Right lobe of liver (tissue), 6 donors: ENCODE measurements at regions not wholly inside any gene's neighbourhood (a gene's known extent, or its start where the extent isn't known, plus 50 kb on each side); places are given as distances from the start of the nearest gene placed in this dataset.
A peak's percentile ranks its signal among the peaks of the same experiment; 100 is the strongest.
"Not testable (repeated sequence)": the region's sequence is repeated elsewhere in the genome, so short reads cannot be mapped to it uniquely, and the experiment has no call there.

ENCODE experiments used
- ATAC-seq, 4 donors: fragments of 200-7000 bp; cut with Tn5 transposase; one replicate each; pipeline ENCODE4 v1.9.1; 2020; ENCODE audit warnings: mild to moderate bottlenecking in 4 of 4, moderate library complexity in 4 of 4
- DNase-seq, 3 donors: peaks; one replicate each; pipeline ENCODE4 v3.0.0-alpha.2; 2020
- H3K27ac ChIP-seq, 3 donors: fragments of 200-600 bp; one replicate each; pipeline ENCODE4 v1.8.0; 2022
- H3K27me3 ChIP-seq, 2 donors: fragments of 200-600 bp; one replicate each; pipeline ENCODE4 v1.8.0; 2022
- H3K36me3 ChIP-seq, 4 donors: fragments of 200-600 bp; sonication (generic) in 1 of 4; one replicate each; pipeline versions ENCODE4 v1.5.1 to v1.8.0; 2017 to 2022; ENCODE audit warnings: control low read depth in 1 of 4
- H3K4me1 ChIP-seq, 4 donors: fragments of 200-600 bp; sonication (generic) in 1 of 4; one replicate each; pipeline versions ENCODE4 v1.5.1 to v1.8.0; 2017 to 2022; ENCODE audit warnings: control low read depth in 1 of 4
- H3K4me3 ChIP-seq, 3 donors: fragments of 200-600 bp; one replicate each; pipeline ENCODE4 v1.8.0; 2022
- H3K9me3 ChIP-seq, 4 donors: fragments of 200-600 bp; sonication (generic) in 1 of 4; one replicate each; pipeline versions ENCODE4 v1.5.1 to v1.8.0; 2017 to 2022; ENCODE audit warnings: control low read depth in 1 of 4
- WGBS: methylation state at CpG from one replicate; pipeline ENCODE4 v1.1.6; 2018; ENCODE audit warnings: low coverage, low lambda C conversion rate; ENCODE audit not compliant: insufficient coverage; ENCODE audit errors: missing lambda C conversion rate; 5-methylcytosine and 5-hydroxymethylcytosine counted together
- intact Hi-C, 2 donors: fragments of 100-400 bp; cut with DNase I; formaldehyde crosslinking; loops; one replicate each; pipeline versions ENCODE4 v1.11.2 to v1.14.1; 2022
- donor health status: DM: no; HTN: yes; CAD: no.
- donor health status: DM: no; HTN: no; CAD: no.
- donor health status: DM: no; HTN: no; CAD: no.
- donor health status: DM: no; HTN: yes; CAD: no.
- donor health status: DM: no; HTN: yes; CAD: no.

GRCh38 chr16:29287871-29288535 lies 118.5 kb downstream of the NPIPB11 start:
- ATAC-seq, H3K4me3 ChIP-seq, H3K27ac ChIP-seq, intact Hi-C loops, H3K9me3 ChIP-seq, H3K27me3 ChIP-seq, H3K36me3 ChIP-seq, H3K4me1 ChIP-seq, DNase-seq: not testable (repeated sequence)
- 64% methylated on average over 4 of the region's 14 CpGs for WGBS

- H3K27me3 ChIP-seq, DNase-seq, intact Hi-C loops, H3K36me3 ChIP-seq, ATAC-seq, H3K4me1 ChIP-seq, H3K27ac ChIP-seq, H3K9me3 ChIP-seq, H3K4me3 ChIP-seq: not testable (repeated sequence)
- WGBS: no CpG with 5 or more reads among the region's 5 CpGs
Observed at GRCh38 chr16:29287246-29287645, 119.3 kb downstream of the NPIPB11 start.

GRCh38 chr16:29286796-29287195 lies 119.7 kb downstream of the NPIPB11 start:
- H3K4me1 ChIP-seq, H3K27ac ChIP-seq, intact Hi-C loops, H3K36me3 ChIP-seq, H3K27me3 ChIP-seq, DNase-seq, H3K4me3 ChIP-seq, H3K9me3 ChIP-seq, ATAC-seq: not testable (repeated sequence)
- WGBS: 82% methylated on average over 6 of the region's 19 CpGs

- H3K36me3 ChIP-seq, intact Hi-C loops, H3K27me3 ChIP-seq, H3K4me3 ChIP-seq, H3K27ac ChIP-seq, ATAC-seq, H3K9me3 ChIP-seq, DNase-seq, H3K4me1 ChIP-seq: not testable (repeated sequence)
- 80% methylated on average over 7 of the region's 15 CpGs for WGBS
Observed at GRCh38 chr16:29286161-29286560, 120.3 kb downstream of the NPIPB11 start.

GRCh38 chr16:29285151-29285885 lies 121.2 kb downstream of the NPIPB11 start:
- ATAC-seq: peak in 2 of 4 donors; percentile 21 to 23
- 36% methylated on average over 6 of the region's 32 CpGs for WGBS
- DNase-seq, H3K9me3 ChIP-seq, H3K27me3 ChIP-seq, H3K4me1 ChIP-seq, H3K27ac ChIP-seq, H3K36me3 ChIP-seq, intact Hi-C loops, H3K4me3 ChIP-seq: not testable (repeated sequence)

- ATAC-seq, H3K4me1 ChIP-seq, H3K27ac ChIP-seq, DNase-seq, H3K27me3 ChIP-seq, H3K4me3 ChIP-seq, intact Hi-C loops, H3K36me3 ChIP-seq, H3K9me3 ChIP-seq: not testable (repeated sequence)
- no CpG with 5 or more reads among the region's 5 CpGs for WGBS
Observed at GRCh38 chr16:29284723-29285122, 121.8 kb downstream of the NPIPB11 start.

GRCh38 chr16:29284159-29284558 lies 122.4 kb downstream of the NPIPB11 start:
- WGBS: 68% methylated on average over 3 of the region's 4 CpGs
- not testable (repeated sequence) for H3K27me3 ChIP-seq

GRCh38 chr16:29278097-29278871 lies 128.2 kb downstream of the NPIPB11 start:
- intact Hi-C loops, H3K27me3 ChIP-seq, H3K4me3 ChIP-seq, H3K36me3 ChIP-seq, H3K4me1 ChIP-seq, H3K9me3 ChIP-seq, H3K27ac ChIP-seq, DNase-seq, ATAC-seq: not testable (repeated sequence)
- whole genome bisulfite sequencing: 83% methylated on average over 3 of the region's 8 CpGs

More at GRCh38 chr16:29284159-29284558, 122.4 kb downstream of the NPIPB11 start:
- intact Hi-C loops, ATAC-seq, H3K27ac ChIP-seq, DNase-seq, H3K4me1 ChIP-seq, H3K36me3 ChIP-seq, H3K9me3 ChIP-seq, H3K4me3 ChIP-seq: not testable (repeated sequence)

- ATAC-seq, H3K4me3 ChIP-seq, DNase-seq, H3K27me3 ChIP-seq, H3K9me3 ChIP-seq, H3K4me1 ChIP-seq, H3K36me3 ChIP-seq, intact Hi-C loops, H3K27ac ChIP-seq: not testable (repeated sequence)
- 84% methylated on average over 5 of the region's 5 CpGs for WGBS
Observed at GRCh38 chr16:29276446-29276845, 130.1 kb downstream of the NPIPB11 start.

GRCh38 chr16:29274055-29275035 lies 132.2 kb downstream of the NPIPB11 start:
- peak in 1 of 4 donors; percentile 18 for ATAC-seq
- DNase-seq, H3K27me3 ChIP-seq, H3K4me3 ChIP-seq, H3K4me1 ChIP-seq, H3K36me3 ChIP-seq, intact Hi-C loops, H3K27ac ChIP-seq, H3K9me3 ChIP-seq: not testable (repeated sequence)
- 91% methylated on average over 6 of the region's 12 CpGs for WGBS
